Thoracic aorta (tissue), 2 donors: ENCODE measurements at regions not wholly inside any gene's neighbourhood (a gene's known extent, or its start where the extent isn't known, plus 50 kb on each side); places are given as distances from the start of the nearest gene placed in this dataset.
A peak's percentile ranks its signal among the peaks of the same experiment; 100 is the strongest.

Experiments used
- ATAC-seq: fragments of 150-250 bp; one replicate; pipeline ENCODE4 v1.8.0; 2017; ENCODE audit warnings: low read depth; ENCODE audit not compliant: insufficient number of reproducible peaks, low FRiP score
- DNase-seq: peaks from one replicate; pipeline ENCODE4 v3.0.0-alpha.2; 2020; ENCODE audit warnings: low spot score
- H3K27ac ChIP-seq, 2 donors: fragments of 200-600 bp; sonication (generic); 1 replicate in 1 of 2; 2 replicates in 1 of 2; pipeline ENCODE4 v1.5.1; 2016; ENCODE audit warnings: mild to moderate bottlenecking in 2 of 2, moderate library complexity in 2 of 2
- H3K27me3 ChIP-seq: fragments of 200-600 bp; sonication (generic); replicated peaks from 2 replicates; pipeline ENCODE4 v1.6.0; 2016; ENCODE audit warnings: mild to moderate bottlenecking; ENCODE audit not compliant: insufficient read depth
- H3K36me3 ChIP-seq: fragments of 200-600 bp; sonication (generic); one replicate; pipeline ENCODE4 v1.5.1; 2016
- H3K4me1 ChIP-seq, 2 donors: fragments of 200-600 bp; sonication (generic); 1 replicate in 1 of 2; 2 replicates in 1 of 2; pipeline versions ENCODE4 v1.5.1 to v1.6.0; 2016; ENCODE audit warnings: low read depth in 2 of 2, mild to moderate bottlenecking in 1 of 2; ENCODE audit not compliant: control insufficient read depth in 1 of 2
- H3K4me3 ChIP-seq: fragments of 200-600 bp; sonication (generic); 2 replicates; pipeline ENCODE4 v1.5.1; 2016; ENCODE audit warnings: mild to moderate bottlenecking
- H3K9me3 ChIP-seq: fragments of 200-600 bp; sonication (generic); 2 replicates; pipeline ENCODE4 v1.5.1; 2016
- TF ChIP-seq, protein P1 (sequence below): fragments of 200-600 bp; sonication (generic); IDR thresholded peaks from one replicate; pipeline ENCODE4 v1.5.1; 2019; ENCODE audit warnings: antibody characterized with exemption

- H3K4me3 ChIP-seq, result no peak overlapping the region
- no peaks in the 10 kb centered on the region for H3K27me3 ChIP-seq
- no peaks in the 10 kb centered on the region for H3K9me3 ChIP-seq
- TF ChIP-seq, protein P1, sequence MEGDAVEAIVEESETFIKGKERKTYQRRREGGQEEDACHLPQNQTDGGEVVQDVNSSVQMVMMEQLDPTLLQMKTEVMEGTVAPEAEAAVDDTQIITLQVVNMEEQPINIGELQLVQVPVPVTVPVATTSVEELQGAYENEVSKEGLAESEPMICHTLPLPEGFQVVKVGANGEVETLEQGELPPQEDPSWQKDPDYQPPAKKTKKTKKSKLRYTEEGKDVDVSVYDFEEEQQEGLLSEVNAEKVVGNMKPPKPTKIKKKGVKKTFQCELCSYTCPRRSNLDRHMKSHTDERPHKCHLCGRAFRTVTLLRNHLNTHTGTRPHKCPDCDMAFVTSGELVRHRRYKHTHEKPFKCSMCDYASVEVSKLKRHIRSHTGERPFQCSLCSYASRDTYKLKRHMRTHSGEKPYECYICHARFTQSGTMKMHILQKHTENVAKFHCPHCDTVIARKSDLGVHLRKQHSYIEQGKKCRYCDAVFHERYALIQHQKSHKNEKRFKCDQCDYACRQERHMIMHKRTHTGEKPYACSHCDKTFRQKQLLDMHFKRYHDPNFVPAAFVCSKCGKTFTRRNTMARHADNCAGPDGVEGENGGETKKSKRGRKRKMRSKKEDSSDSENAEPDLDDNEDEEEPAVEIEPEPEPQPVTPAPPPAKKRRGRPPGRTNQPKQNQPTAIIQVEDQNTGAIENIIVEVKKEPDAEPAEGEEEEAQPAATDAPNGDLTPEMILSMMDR, result no peak
- H3K36me3 ChIP-seq, result no peaks in the 10 kb centered on the region
- no peak for DNase-seq
- peaks cover 16 to 34% of the 10 kb centered on the region in 2 donors for H3K4me1 ChIP-seq
- no peak overlapping the region for H3K27ac ChIP-seq
- ATAC-seq, result no peak
These were observed 304.9 kb upstream of the JAG1 start for GRCh38 chr20:10978713-10979112.

- Histone ChIP-seq H3K4me3 (peak overlapping the region; percentile 46), H3K4me1 (peaks cover 19 to 58% of the 10 kb centered on the region in 2 donors), H3K36me3 (no peaks in the 10 kb centered on the region), H3K27me3 (no peaks in the 10 kb centered on the region), H3K27ac (peak overlapping the region; percentile 39 to 50), H3K9me3 (no peaks in the 10 kb centered on the region)
- peak; percentile 45 for DNase-seq
- ATAC-seq, result no peak
- TF ChIP-seq, protein P1, result no peak
These were observed 308.9 kb upstream of the JAG1 start for GRCh38 chr20:10982692-10983091.

DNA sequence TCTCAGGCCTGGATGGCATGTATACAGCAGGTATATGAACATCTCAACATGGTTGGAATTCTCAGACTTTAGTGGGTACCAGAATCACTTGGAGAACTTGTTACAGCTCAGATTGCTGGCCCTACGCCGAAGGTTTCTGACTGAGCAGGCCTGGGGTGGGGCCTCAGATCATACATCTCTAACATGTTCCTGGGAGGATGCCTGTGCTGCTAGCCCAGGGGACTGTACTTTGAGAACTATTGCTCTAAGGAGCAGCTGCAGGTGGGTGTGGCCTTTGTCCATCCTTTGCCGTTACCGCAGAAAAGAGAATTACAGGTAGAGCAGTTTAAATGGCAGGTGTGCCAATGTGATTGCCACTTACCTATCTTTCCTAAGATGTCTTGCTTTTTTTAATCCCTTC, 310.5 kb upstream of the JAG1 start:
- DNase-seq (no peak), ATAC-seq (no peak)
- Histone ChIP-seq H3K9me3 (no peaks in the 10 kb centered on the region), H3K36me3 (no peaks in the 10 kb centered on the region), H3K27me3 (no peaks in the 10 kb centered on the region), H3K4me3 (no peak overlapping the region), H3K4me1 (peaks cover 19 to 55% of the 10 kb centered on the region in 2 donors), H3K27ac (peak overlapping the region in 1 of 2 donors; percentile 1)
- TF ChIP-seq, protein P1, result no peak

DNA sequence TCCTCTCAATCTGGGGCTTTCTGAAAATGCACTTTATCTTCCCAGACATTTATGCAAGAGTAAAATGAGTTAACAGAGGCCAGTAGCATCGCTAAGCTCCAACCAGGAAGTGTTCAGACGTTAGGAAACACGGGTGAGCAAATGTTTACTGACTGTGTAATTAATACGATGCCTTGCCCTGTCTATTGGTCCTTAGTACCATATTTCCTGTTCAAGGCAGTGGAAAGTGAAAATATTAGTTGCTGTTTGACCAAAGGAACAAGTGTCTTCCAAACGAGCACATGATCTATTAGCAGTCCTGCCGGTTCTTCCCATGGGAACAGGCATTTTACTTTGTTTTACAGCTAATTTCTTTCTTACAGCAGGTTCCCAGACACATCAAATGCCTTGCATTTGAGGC, 311.1 kb upstream of the JAG1 start:
- Histone ChIP-seq H3K4me3 (no peak overlapping the region), H3K27ac (peak overlapping the region; percentile 41 to 53), H3K4me1 (peaks cover 19 to 55% of the 10 kb centered on the region in 2 donors), H3K27me3 (no peaks in the 10 kb centered on the region), H3K36me3 (no peaks in the 10 kb centered on the region), H3K9me3 (no peaks in the 10 kb centered on the region)
- TF ChIP-seq, protein P1, result no peak
- no peak for DNase-seq
- no peak for ATAC-seq

DNA sequence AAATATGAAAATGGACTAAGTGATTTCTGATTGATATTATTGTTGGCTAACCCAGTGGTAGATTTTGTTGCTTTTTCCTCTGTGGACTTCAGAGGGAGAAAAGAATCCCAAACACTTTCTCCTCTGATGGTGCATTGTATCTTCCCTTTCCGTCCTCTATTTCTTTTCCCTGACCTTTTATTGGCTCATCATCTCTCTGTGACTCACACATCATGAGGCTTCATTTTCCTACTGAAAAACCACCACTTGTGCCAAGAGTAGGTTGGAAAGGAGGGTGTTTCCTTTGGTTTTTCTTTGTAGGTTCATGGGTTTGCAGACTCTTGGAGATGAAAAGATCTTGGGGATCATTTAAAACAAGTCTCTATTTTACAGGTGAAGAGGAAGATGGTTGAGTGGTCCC, 311.7 kb upstream of the JAG1 start:
- ATAC-seq (peak; percentile 23), DNase-seq (no peak)
- no peak overlapping the region for H3K4me3 ChIP-seq
- H3K4me1 ChIP-seq, result peaks cover 19 to 54% of the 10 kb centered on the region in 2 donors
- no peaks in the 10 kb centered on the region for H3K36me3 ChIP-seq
- H3K27me3 ChIP-seq, result no peaks in the 10 kb centered on the region
- TF ChIP-seq, protein P1, result no peak
- peak overlapping the region; percentile 41 to 53 for H3K27ac ChIP-seq
- H3K9me3 ChIP-seq, result no peaks in the 10 kb centered on the region
